Chondrocyte (in vitro differentiated cells): ENCODE measurements at regions not wholly inside any gene's neighbourhood (a gene's known extent, or its start where the extent isn't known, plus 50 kb on each side); places are given as distances from the start of the nearest gene placed in this dataset.

Source experiments
- DNase-seq: peaks from one replicate; pipeline ENCODE4 v3.0.0; 2021; ENCODE audit warnings: mixed read lengths, low spot score
- H3K27ac Mint-ChIP-seq: one replicate; pipeline ENCODE4 v1.8.0; 2021; ENCODE audit warnings: mild to moderate bottlenecking, moderate library complexity, mixed read lengths; ENCODE audit not compliant: unreplicated experiment
- H3K27me3 Mint-ChIP-seq: 2 replicates; pipeline ENCODE4 v1.8.0; 2021; ENCODE audit warnings: low read depth, mixed read lengths
- H3K36me3 Mint-ChIP-seq: 2 replicates; pipeline ENCODE4 v1.8.0; 2021; ENCODE audit warnings: low read depth, mixed read lengths
- H3K4me1 Mint-ChIP-seq: 2 replicates; pipeline ENCODE4 v1.8.0; 2021; ENCODE audit warnings: low read depth, mild to moderate bottlenecking, mixed read lengths
- H3K4me3 Mint-ChIP-seq: one replicate; pipeline ENCODE4 v1.8.0; 2021; ENCODE audit warnings: mild to moderate bottlenecking, moderate library complexity, mixed read lengths; ENCODE audit not compliant: unreplicated experiment
- H3K9me3 Mint-ChIP-seq: 2 replicates; pipeline ENCODE4 v1.8.0; 2021; ENCODE audit warnings: low read depth, mixed read lengths
- CTCF ChIP-seq: fragments of 200-600 bp; sonication (generic); IDR thresholded peaks from 2 replicates; pipeline ENCODE4 v1.5.0; 2021; ENCODE audit warnings: antibody characterized with exemption, mild to moderate bottlenecking, moderate library complexity

GRCh38 chr15:38720893-38721567, 156.4 kb upstream of the RASGRP1 start:
- no peak for DNase-seq
- Mint-ChIP-seq H3K27me3 (no peaks in the 10 kb centered on the region), H3K36me3 (peaks cover 3% of the 10 kb centered on the region), H3K27ac (peak overlapping the region; percentile 86), H3K4me1 (peaks cover 23% of the 10 kb centered on the region), H3K9me3 (peaks cover 2% of the 10 kb centered on the region), H3K4me3 (no peak overlapping the region)
- TF ChIP-seq CTCF: no peak

- Mint-ChIP-seq H3K27me3 (no peaks in the 10 kb centered on the region), H3K4me1 (peaks cover 23% of the 10 kb centered on the region), H3K27ac (peak overlapping the region; percentile 86), H3K36me3 (peaks cover 3% of the 10 kb centered on the region), H3K4me3 (no peak overlapping the region), H3K9me3 (peaks cover 2% of the 10 kb centered on the region)
- no peak for TF ChIP-seq CTCF
- DNase-seq: no peak
Measured at GRCh38 chr15:38721568-38721945, 156.9 kb upstream of the RASGRP1 start.

- TF ChIP-seq CTCF: no peak
- Mint-ChIP-seq H3K4me3 (no peak overlapping the region), H3K27ac (no peak overlapping the region), H3K9me3 (no peaks in the 10 kb centered on the region), H3K4me1 (peaks cover 21% of the 10 kb centered on the region), H3K27me3 (no peaks in the 10 kb centered on the region), H3K36me3 (peaks cover 3% of the 10 kb centered on the region)
- DNase-seq: no peak
Measured at GRCh38 chr15:38722236-38722635, 157.6 kb upstream of the RASGRP1 start.

GRCh38 chr15:38724827-38725226, 160.2 kb upstream of the RASGRP1 start:
- H3K27ac Mint-ChIP-seq: no peak overlapping the region
- H3K4me1 Mint-ChIP-seq: peaks cover 21% of the 10 kb centered on the region
- no peaks in the 10 kb centered on the region for H3K9me3 Mint-ChIP-seq
- DNase-seq: no peak
- no peak overlapping the region for H3K4me3 Mint-ChIP-seq
- no peaks in the 10 kb centered on the region for H3K36me3 Mint-ChIP-seq
- TF ChIP-seq CTCF: peak; percentile 28
- no peaks in the 10 kb centered on the region for H3K27me3 Mint-ChIP-seq

GRCh38 chr15:38726187-38726586, 161.6 kb upstream of the RASGRP1 start:
- peaks cover 11% of the 10 kb centered on the region for H3K4me1 Mint-ChIP-seq
- H3K4me3 Mint-ChIP-seq: no peak overlapping the region
- DNase-seq: no peak
- no peak overlapping the region for H3K27ac Mint-ChIP-seq
- TF ChIP-seq CTCF: no peak
- no peaks in the 10 kb centered on the region for H3K36me3 Mint-ChIP-seq
- H3K27me3 Mint-ChIP-seq: no peaks in the 10 kb centered on the region
- no peaks in the 10 kb centered on the region for H3K9me3 Mint-ChIP-seq
